Aorta (tissue), 5 donors: ENCODE measurements at regions not wholly inside any gene's neighbourhood (a gene's known extent, or its start where the extent isn't known, plus 50 kb on each side); places are given as distances from the start of the nearest gene placed in this dataset.

Source experiments
- ATAC-seq: fragments of 200-7000 bp; cut with Tn5 transposase; one replicate; pipeline ENCODE4 v1.9.1; 2022; ENCODE audit warnings: moderate library complexity; ENCODE audit not compliant: low FRiP score
- DNase-seq, 2 donors: peaks; one replicate each; pipeline ENCODE4 v3.0.0-alpha.2; 2020
- H3K27ac ChIP-seq, 2 donors: one replicate each; pipeline ENCODE4 v1.5.1; 2013; ENCODE audit warnings: low read length in 2 of 2, mild to moderate bottlenecking in 2 of 2, moderate library complexity in 2 of 2, control low read depth in 1 of 2, inconsistent platforms in 1 of 2, low read depth in 1 of 2
- H3K27me3 ChIP-seq, 2 donors: one replicate each; pipeline ENCODE4 v1.6.1; 2013; ENCODE audit warnings: control low read depth in 1 of 2, low read length in 1 of 2, mild to moderate bottlenecking in 1 of 2, moderate library complexity in 1 of 2; ENCODE audit not compliant: insufficient read depth in 2 of 2, control insufficient read depth in 1 of 2
- H3K36me3 ChIP-seq, 2 donors: one replicate each; pipeline ENCODE4 v1.6.1; 2013; ENCODE audit warnings: control low read depth in 1 of 2, low read length in 1 of 2, mild to moderate bottlenecking in 1 of 2; ENCODE audit not compliant: insufficient read depth in 2 of 2, control insufficient read depth in 1 of 2
- H3K4me1 ChIP-seq, 2 donors: one replicate each; pipeline ENCODE4 v1.6.1; 2013; ENCODE audit warnings: low read length in 2 of 2, control low read depth in 1 of 2, mild to moderate bottlenecking in 1 of 2, moderate library complexity in 1 of 2; ENCODE audit not compliant: insufficient read depth in 2 of 2, control insufficient read depth in 1 of 2
- H3K4me3 ChIP-seq, 2 donors: one replicate each; pipeline ENCODE4 v1.5.1; 2013; ENCODE audit warnings: low read length in 2 of 2, control low read depth in 1 of 2, mild to moderate bottlenecking in 1 of 2
- H3K9me3 ChIP-seq: one replicate; pipeline ENCODE4 v1.6.1; 2013; ENCODE audit warnings: mild to moderate bottlenecking, low read length; ENCODE audit not compliant: control insufficient read depth
- WGBS, 2 donors: extraction: QIAGEN DNeasy Blood & Tissue Kit; methylation state at CpG; one replicate each; pipeline ENCODE4 v1.1.7; 2013; 5-methylcytosine and 5-hydroxymethylcytosine counted together
- intact Hi-C, 2 donors: fragments of 100-400 bp; cut with DNase I; formaldehyde crosslinking; loops; one replicate each; pipeline versions ENCODE4 v1.14.2 to v1.15.0; 2022
- donor health status: healthy with polysubstance abuse.
- donor health status: Bipolar disorder and iron deficiency.
- donor health status: DM: no; HTN: no; CAD: no.
- donor health status: DM: no; HTN: no; CAD: no.
- donor health status: DM: yes; HTN: yes; CAD: no.

- Histone ChIP-seq H3K27me3 (no peaks in the 10 kb centered on the region), H3K36me3 (no peaks in the 10 kb centered on the region), H3K9me3 (peaks cover 4% of the 10 kb centered on the region), H3K27ac (no peak overlapping the region), H3K4me3 (no peak overlapping the region), H3K4me1 (no peaks in the 10 kb centered on the region)
- intact Hi-C loops: no loop called here
- DNase-seq: no peak
- 72 to 74% methylated on average over 6 of the region's 6 CpGs for WGBS, 2 donors
- ATAC-seq: no peak
Observed at GRCh38 chr6:106847116-106847515, 127.4 kb downstream of the CD24 start.

- H3K27ac ChIP-seq: no peak overlapping the region
- intact Hi-C loops: loop anchor here in 1 of 2 donors (5.0 kb wide), 1 partner anchor 163 kb away; no protein-coding TSS in a partner anchor
- no peaks in the 10 kb centered on the region for H3K9me3 ChIP-seq
- H3K36me3 ChIP-seq: no peaks in the 10 kb centered on the region
- H3K4me3 ChIP-seq: no peak overlapping the region
- no peaks in the 10 kb centered on the region for H3K27me3 ChIP-seq
- H3K4me1 ChIP-seq: no peaks in the 10 kb centered on the region
- DNase-seq: no peak
- ATAC-seq: no peak
Observed at GRCh38 chr6:106844930-106845329, 129.6 kb downstream of the CD24 start.

- no peak for ATAC-seq
- no peak for DNase-seq
- H3K4me1 ChIP-seq: no peaks in the 10 kb centered on the region
- 76 to 77% methylated on average over 6 of the region's 6 CpGs for WGBS, 2 donors
- peaks cover 4% of the 10 kb centered on the region for H3K9me3 ChIP-seq
- H3K27ac ChIP-seq: no peak overlapping the region
- H3K27me3 ChIP-seq: no peaks in the 10 kb centered on the region
- no peaks in the 10 kb centered on the region for H3K36me3 ChIP-seq
- intact Hi-C loops: no loop called here
- no peak overlapping the region for H3K4me3 ChIP-seq
Observed at GRCh38 chr6:106832766-106833510, 141.6 kb downstream of the CD24 start.

DNA sequence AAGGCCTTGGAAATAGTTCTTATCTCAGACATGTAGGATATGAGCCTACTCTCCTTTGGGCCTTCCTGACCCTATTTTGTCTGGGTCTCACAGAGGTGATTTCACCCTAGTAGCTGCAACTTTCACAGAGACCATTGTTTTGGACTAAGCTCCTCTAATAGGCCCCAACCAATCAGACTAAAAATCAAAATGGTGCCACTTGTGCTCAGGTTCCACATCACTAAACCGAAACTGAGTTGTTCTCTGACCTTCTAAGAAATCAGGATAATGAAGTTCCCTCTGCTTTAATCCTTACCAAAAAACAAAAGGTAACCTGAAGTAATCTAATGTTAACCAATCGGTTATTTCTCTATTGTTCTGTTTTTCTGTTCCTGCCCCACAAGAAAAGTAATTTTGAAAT is 143.6 kb downstream of the CD24 start:
- no peaks in the 10 kb centered on the region for H3K36me3 ChIP-seq
- H3K9me3 ChIP-seq: peaks cover 4% of the 10 kb centered on the region
- intact Hi-C loops: no loop called here
- ATAC-seq: no peak
- no peaks in the 10 kb centered on the region for H3K4me1 ChIP-seq
- WGBS, 2 donors: 83 to 84% methylated on average over 2 of the region's 2 CpGs
- no peak overlapping the region for H3K27ac ChIP-seq
- no peak overlapping the region for H3K4me3 ChIP-seq
- DNase-seq: no peak
- no peaks in the 10 kb centered on the region for H3K27me3 ChIP-seq

GRCh38 chr6:106829451-106829850 is 145.1 kb downstream of the CD24 start:
- Histone ChIP-seq H3K27ac (no peak overlapping the region), H3K27me3 (no peaks in the 10 kb centered on the region), H3K36me3 (no peaks in the 10 kb centered on the region), H3K9me3 (peaks cover 4% of the 10 kb centered on the region), H3K4me1 (no peaks in the 10 kb centered on the region), H3K4me3 (no peak overlapping the region)
- 84% methylated on average over 4 of the region's 4 CpGs for WGBS, 2 donors
- intact Hi-C loops: no loop called here
- ATAC-seq (no peak), DNase-seq (no peak)

GRCh38 chr6:106827081-106827480 is 147.4 kb downstream of the CD24 start:
- intact Hi-C loops: no loop called here

DNA sequence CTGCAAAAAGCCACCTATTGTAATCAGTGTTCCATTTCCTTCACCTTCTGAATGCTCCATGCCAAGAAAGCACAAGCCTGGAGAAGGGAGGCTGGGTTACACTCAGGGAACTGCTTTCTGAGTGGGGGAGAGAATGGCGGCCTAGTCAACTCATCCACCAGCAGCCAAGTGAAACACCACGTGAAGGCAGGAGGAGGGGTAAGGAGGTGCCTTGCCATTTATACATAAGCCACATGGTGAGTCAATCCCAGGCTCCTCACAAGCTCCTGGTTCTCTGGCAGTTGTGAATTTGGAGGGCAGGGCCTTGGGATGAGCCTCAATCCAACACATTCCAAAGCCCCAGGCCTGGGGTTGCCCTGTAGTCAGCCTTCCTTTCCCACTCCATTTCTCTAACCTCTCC is 149.4 kb downstream of the CD24 start:
- Histone ChIP-seq H3K36me3 (no peaks in the 10 kb centered on the region), H3K9me3 (peaks cover 4% of the 10 kb centered on the region), H3K27ac (no peak overlapping the region), H3K27me3 (no peaks in the 10 kb centered on the region), H3K4me1 (no peaks in the 10 kb centered on the region), H3K4me3 (no peak overlapping the region)
- no peak for ATAC-seq
- no peak for DNase-seq
- WGBS, 2 donors: 62 to 80% methylated on average over 2 of the region's 2 CpGs
- intact Hi-C loops: no loop called here

More at GRCh38 chr6:106827081-106827480, 147.4 kb downstream of the CD24 start:
- WGBS, 2 donors: 89 to 94% methylated on average over 3 of the region's 3 CpGs
- no peaks in the 10 kb centered on the region for H3K27me3 ChIP-seq
- no peak overlapping the region for H3K4me3 ChIP-seq
- no peaks in the 10 kb centered on the region for H3K4me1 ChIP-seq
- peaks cover 4% of the 10 kb centered on the region for H3K9me3 ChIP-seq
- no peaks in the 10 kb centered on the region for H3K36me3 ChIP-seq
- ATAC-seq (no peak), DNase-seq (no peak)
- no peak overlapping the region for H3K27ac ChIP-seq

GRCh38 chr6:106823732-106824351 is 150.7 kb downstream of the CD24 start:
- ATAC-seq: no peak
- H3K36me3 ChIP-seq: no peaks in the 10 kb centered on the region
- H3K4me1 ChIP-seq: no peaks in the 10 kb centered on the region
- H3K9me3 ChIP-seq: peaks cover 2% of the 10 kb centered on the region
- DNase-seq: no peak
- H3K27ac ChIP-seq: no peak overlapping the region
- intact Hi-C loops: no loop called here
- WGBS, 2 donors: 60 to 64% methylated on average over 10 of the region's 10 CpGs
- no peaks in the 10 kb centered on the region for H3K27me3 ChIP-seq
- H3K4me3 ChIP-seq: no peak overlapping the region

GRCh38 chr6:106823058-106823457 is 151.5 kb downstream of the CD24 start:
- DNase-seq (no peak), ATAC-seq (no peak)
- no peaks in the 10 kb centered on the region for H3K36me3 ChIP-seq
- no peak overlapping the region for H3K27ac ChIP-seq
- no peaks in the 10 kb centered on the region for H3K4me1 ChIP-seq
- intact Hi-C loops: no loop called here
- no peaks in the 10 kb centered on the region for H3K9me3 ChIP-seq
- no peak overlapping the region for H3K4me3 ChIP-seq
- WGBS, 2 donors: 82 to 84% methylated on average over 5 of the region's 5 CpGs
- H3K27me3 ChIP-seq: no peaks in the 10 kb centered on the region
